ENCODE measurements at regions not wholly inside any gene's neighbourhood (a gene's known extent, or its start where the extent isn't known, plus 50 kb on each side); places are given as distances from the start of the nearest gene placed in this dataset.

DNA sequence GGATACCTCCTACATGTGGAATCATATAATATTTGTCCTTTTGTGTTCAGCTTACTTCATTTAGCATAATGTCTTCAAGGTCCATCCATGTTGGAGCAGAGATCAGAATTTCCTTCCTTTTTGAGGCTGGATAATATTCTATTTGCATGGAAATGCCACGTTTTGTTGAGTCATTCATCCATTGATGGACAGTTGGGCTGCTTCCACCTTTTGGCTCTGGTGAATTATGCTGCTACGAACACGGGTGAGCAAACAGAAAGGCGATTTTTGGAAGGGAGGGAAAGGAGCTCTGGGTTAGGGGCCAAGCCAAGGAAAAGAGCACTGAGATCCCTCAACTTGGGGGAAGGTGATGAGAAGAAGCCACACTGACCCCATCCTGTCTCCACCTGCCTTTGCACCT lies 260.5 kb downstream of the TNS1 start:
- RAD21 ChIA-PET (ENCODE audit: unreplicated experiment) = no interaction called here
- 14% methylated on average over 4 of the region's 4 CpGs for WGBS (ENCODE audit: insufficient coverage, insufficient replicate concordance, low lambda C conversion rate, missing lambda C conversion rate)
- BruUV-seq (replicated peaks) = no TSS peak

DNA sequence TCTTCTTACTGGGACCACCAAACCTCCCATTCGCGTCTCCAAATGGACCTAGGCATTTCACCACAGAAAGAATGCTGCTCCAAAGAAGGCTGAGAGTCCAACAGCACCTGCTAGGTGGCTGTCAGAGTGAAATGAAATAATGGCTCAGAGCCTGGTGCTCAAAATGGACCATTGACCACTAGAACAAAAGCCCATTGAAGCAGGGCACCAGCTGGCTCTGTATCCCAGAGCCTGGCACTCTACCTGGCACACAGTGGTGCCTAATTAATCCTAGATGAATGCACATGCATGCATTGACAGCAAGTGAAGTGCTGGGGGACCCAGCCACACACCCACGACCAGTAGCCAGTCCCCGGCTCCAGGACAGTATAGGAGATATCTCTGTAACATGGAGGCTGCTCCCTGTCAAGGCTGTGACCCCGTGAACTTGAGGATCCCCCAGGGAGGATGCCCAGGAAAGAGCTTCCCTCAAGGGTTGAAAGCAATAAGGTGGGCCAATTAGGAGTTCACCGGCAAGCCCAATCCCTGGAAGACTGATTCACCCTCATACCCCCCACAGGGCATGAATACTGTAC lies 261.3 kb downstream of the TNS1 start:
- BruUV-seq (replicated peaks) = no TSS peak
- RAD21 ChIA-PET (ENCODE audit: unreplicated experiment) = no interaction called here
- DNase-seq (ENCODE audit: low read depth, low spot score) (no peak), ATAC-seq (no peak), FAIRE-seq (no peak)
- no peak overlapping the region for H3K27ac ChIP-seq (ENCODE audit: control insufficient read depth, insufficient read depth)
- H3K9me3 ChIP-seq (replicated peaks; ENCODE audit: control insufficient read depth, insufficient read depth, low read length) = no peaks in the 10 kb centered on the region
- POLR2A ChIA-PET = no interaction called here
- no peak overlapping the region for H3K4me3 ChIP-seq
- SMC1A ChIA-PET (ENCODE audit: uncharacterized antibody, unreplicated experiment) = no interaction called here
- H3K9ac ChIP-seq (ENCODE audit: control insufficient read depth, insufficient read depth, low read length) = no peak overlapping the region
- no peaks in the 10 kb centered on the region for H4K20me1 ChIP-seq (ENCODE audit: control insufficient read depth, insufficient read depth)
- no peaks in the 10 kb centered on the region for H3K4me1 ChIP-seq (ENCODE audit: control insufficient read depth, insufficient read depth, low read length)
- no peaks in the 10 kb centered on the region for H3K79me2 ChIP-seq (ENCODE audit: control insufficient read depth, insufficient read depth, low read length)
- intact Hi-C loops (cut with micrococcal nuclease; ENCODE audit: unreplicated experiment) = no loop called here
- in situ Hi-C loops (cut with MboI) = no loop called here
- H3K27me3 ChIP-seq (replicated peaks in 1 of 2; ENCODE audit: control insufficient read depth in 2 of 2, insufficient read depth in 2 of 2, low read length in 1 of 2) = no peaks in the 10 kb centered on the region; a peak in 2 of 4 replicates
- CTCF ChIA-PET = no interaction called here
- WGBS (ENCODE audit: insufficient coverage, insufficient replicate concordance, low lambda C conversion rate, missing lambda C conversion rate) = 45% methylated on average over 6 of the region's 6 CpGs
- H3K36me3 ChIP-seq (ENCODE audit: control insufficient read depth in 2 of 2, insufficient read depth in 2 of 2, low read length in 1 of 2) = no peaks in the 10 kb centered on the region
- H3K4me2 ChIP-seq (ENCODE audit: control insufficient read depth, insufficient read depth) = no peak overlapping the region
- no peak overlapping the region for H2AFZ ChIP-seq (ENCODE audit: control insufficient read depth, low read depth, low read length)
- TF ChIP-seq, protein P1, sequence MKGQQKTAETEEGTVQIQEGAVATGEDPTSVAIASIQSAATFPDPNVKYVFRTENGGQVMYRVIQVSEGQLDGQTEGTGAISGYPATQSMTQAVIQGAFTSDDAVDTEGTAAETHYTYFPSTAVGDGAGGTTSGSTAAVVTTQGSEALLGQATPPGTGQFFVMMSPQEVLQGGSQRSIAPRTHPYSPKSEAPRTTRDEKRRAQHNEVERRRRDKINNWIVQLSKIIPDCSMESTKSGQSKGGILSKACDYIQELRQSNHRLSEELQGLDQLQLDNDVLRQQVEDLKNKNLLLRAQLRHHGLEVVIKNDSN (IDR thresholded peaks at IDR 0.05; ENCODE audit: borderline replicate concordance, extremely low read length, insufficient read depth, low read depth, low read length) = no peak
- no peak for TF ChIP-seq SIN3A (IDR thresholded peaks at IDR 0.05; ENCODE audit: low read depth, low read length)
- TF ChIP-seq, protein P2, sequence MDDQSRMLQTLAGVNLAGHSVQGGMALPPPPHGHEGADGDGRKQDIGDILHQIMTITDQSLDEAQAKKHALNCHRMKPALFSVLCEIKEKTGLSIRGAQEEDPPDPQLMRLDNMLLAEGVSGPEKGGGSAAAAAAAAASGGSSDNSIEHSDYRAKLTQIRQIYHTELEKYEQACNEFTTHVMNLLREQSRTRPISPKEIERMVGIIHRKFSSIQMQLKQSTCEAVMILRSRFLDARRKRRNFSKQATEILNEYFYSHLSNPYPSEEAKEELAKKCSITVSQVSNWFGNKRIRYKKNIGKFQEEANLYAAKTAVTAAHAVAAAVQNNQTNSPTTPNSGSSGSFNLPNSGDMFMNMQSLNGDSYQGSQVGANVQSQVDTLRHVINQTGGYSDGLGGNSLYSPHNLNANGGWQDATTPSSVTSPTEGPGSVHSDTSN (IDR thresholded peaks at IDR 0.05; ENCODE audit: insufficient replicate concordance, low read depth, low read length) = no peak
- TF ChIP-seq KLF5 (IDR thresholded peaks at IDR 0.05; ENCODE audit: partially characterized antibody) = no peak
- no peak for TF ChIP-seq RELA (IDR thresholded peaks at IDR 0.05; ENCODE audit: borderline replicate concordance, partially characterized antibody)
- no peak for TF ChIP-seq MYC (IDR thresholded peaks at IDR 0.05; ENCODE audit: insufficient read depth, insufficient read length, insufficient replicate concordance, low read length, severe bottlenecking)

More for the DNA sequence above, 260.5 kb downstream of the TNS1 start:
- TF ChIP-seq ZNF217 (IDR thresholded peaks at IDR 0.05) (no peak), ETV6 (conservative IDR thresholded peaks at IDR 0.05 in 1 of 2, IDR thresholded peaks at IDR 0.05 in 1 of 2; ENCODE audit: borderline replicate concordance in 1 of 2, low read depth in 1 of 2) (no peak), CHD1 (IDR thresholded peaks at IDR 0.05; ENCODE audit: low read depth, low read length) (no peak)
- TF ChIP-seq, protein P2 (IDR thresholded peaks at IDR 0.05; ENCODE audit: insufficient replicate concordance, low read depth, low read length) = no peak
- no peaks in the 10 kb centered on the region for H3K9me3 ChIP-seq (replicated peaks; ENCODE audit: control insufficient read depth, insufficient read depth, low read length)
- H3K27ac ChIP-seq (ENCODE audit: control insufficient read depth, insufficient read depth) = no peak overlapping the region
- ChIA-PET SMC1A (ENCODE audit: uncharacterized antibody, unreplicated experiment) (no interaction called here), POLR2A (no interaction called here), CTCF (no interaction called here)
- intact Hi-C loops (cut with micrococcal nuclease; ENCODE audit: unreplicated experiment) (no loop called here), in situ Hi-C loops (cut with MboI) (no loop called here)
- H3K4me1 ChIP-seq (ENCODE audit: control insufficient read depth, insufficient read depth, low read length) = no peaks in the 10 kb centered on the region
- H3K4me2 ChIP-seq (ENCODE audit: control insufficient read depth, insufficient read depth) = no peak overlapping the region
- no peak for FAIRE-seq
- no peak overlapping the region for H3K4me3 ChIP-seq
- DNase-seq (ENCODE audit: low read depth, low spot score) = no peak
- no peaks in the 10 kb centered on the region for H3K79me2 ChIP-seq (ENCODE audit: control insufficient read depth, insufficient read depth, low read length)
- no peak for ATAC-seq
- no peaks in the 10 kb centered on the region for H3K36me3 ChIP-seq (ENCODE audit: control insufficient read depth in 2 of 2, insufficient read depth in 2 of 2, low read length in 1 of 2)
- H3K9ac ChIP-seq (ENCODE audit: control insufficient read depth, insufficient read depth, low read length) = no peak overlapping the region
- H3K27me3 ChIP-seq (replicated peaks in 1 of 2; ENCODE audit: control insufficient read depth in 2 of 2, insufficient read depth in 2 of 2, low read length in 1 of 2) = no peaks in the 10 kb centered on the region; a peak in 2 of 4 replicates
- no peak overlapping the region for H2AFZ ChIP-seq (ENCODE audit: control insufficient read depth, low read depth, low read length)
- no peaks in the 10 kb centered on the region for H4K20me1 ChIP-seq (ENCODE audit: control insufficient read depth, insufficient read depth)

Data from GM12878 (cell line).